ENCODE measurements at regions not wholly inside any gene's neighbourhood (a gene's known extent, or its start where the extent isn't known, plus 50 kb on each side); places are given as distances from the start of the nearest gene placed in this dataset.
"Not testable (repeated sequence)": the region's sequence is repeated elsewhere in the genome, so short reads cannot be mapped to it uniquely, and the experiment has no call there.

DNA sequence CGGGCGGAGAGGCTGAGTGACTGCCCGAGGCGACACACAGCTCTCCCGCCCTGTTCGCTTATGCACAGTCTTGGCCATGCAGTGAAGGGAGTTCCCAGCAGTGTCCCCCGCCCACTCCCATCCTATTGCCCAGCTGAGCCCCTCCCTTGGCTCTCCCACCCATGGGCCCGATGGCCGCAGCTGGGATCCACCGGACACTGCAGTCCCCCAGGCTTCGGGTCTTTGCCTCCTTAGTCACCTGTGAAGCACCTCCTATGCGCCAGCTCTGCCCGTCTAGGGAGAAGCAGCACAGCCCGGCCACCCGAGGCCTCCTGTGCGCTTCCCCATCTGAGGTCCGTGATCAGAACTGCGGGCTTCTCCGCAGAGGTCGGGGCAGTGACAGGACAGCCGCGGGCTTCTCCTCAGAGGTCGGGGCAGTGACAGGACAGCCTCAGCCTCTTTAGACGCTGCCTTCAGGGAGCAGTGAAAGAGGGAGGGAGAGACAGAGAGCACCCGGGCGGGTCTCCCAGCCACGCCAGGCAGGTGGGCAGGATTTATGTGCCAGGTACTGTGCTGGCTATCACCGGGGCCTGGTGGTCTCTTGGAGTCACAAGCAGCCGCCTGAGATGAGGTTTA, 143.1 kb downstream of the LAT start:
- not testable (repeated sequence) for DNase-seq

DNA sequence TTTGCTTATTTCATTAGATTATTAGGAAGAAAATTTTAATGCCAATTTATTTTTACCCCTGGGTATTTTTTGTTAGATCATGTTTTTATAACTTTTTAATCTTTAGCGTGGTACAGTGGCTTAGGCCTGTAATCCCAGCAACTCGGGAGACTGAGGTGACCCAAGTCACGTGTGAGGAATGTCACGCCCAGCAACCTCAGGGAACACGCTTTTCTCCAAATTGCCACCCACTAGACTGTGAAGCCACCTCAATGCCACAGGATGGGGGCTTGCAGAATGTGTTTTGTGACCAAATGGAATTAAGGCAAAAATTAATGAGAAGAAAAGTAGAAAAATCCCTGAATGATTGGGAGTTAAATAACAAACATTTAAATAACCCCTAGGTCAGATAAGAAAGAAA, 141.8 kb downstream of the LAT start:
- DNase-seq = no peak

DNA sequence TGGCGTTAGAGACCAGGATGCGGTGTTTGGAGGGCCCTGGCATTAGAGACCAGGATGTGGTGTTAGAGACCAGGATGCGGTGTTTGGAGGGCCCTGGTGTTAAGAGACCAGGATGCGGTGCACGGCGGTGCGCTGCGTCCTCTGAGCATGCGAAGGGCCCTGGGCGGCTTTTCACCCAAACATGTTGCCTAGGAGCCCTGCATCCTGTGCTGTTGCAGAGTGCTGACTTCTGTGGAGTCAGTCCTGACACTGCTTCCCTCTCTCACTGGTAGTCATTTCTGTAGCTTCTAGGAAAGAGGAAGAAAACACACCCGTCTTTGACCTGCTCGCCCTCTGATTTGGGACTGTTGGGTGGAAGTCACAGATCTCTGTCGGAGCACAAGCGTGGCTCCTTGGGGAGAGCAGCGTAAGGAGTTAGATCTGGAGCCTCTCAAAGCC, 141.2 kb downstream of the LAT start:
- no peak for DNase-seq

DNA sequence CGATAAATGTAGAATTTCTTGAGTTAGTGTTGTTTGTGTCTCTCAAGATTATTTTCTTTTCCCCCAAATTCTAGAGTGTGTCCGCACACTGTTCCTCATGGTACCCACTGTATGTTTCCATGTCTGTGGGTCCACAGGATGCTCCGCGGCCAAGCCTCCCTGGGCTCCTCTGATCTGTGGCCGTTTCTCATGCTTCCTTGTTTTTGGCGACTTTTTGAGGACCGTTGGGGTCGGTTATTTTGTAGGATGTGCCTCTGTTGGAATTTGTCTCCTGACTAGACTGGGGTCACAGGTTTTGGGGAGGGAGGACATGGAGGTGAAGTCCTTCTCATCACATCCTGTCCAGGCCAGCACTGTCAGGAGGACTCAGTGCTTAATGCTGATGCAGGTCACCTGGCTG, 140.0 kb downstream of the LAT start:
- DNase-seq = no peak

DNA sequence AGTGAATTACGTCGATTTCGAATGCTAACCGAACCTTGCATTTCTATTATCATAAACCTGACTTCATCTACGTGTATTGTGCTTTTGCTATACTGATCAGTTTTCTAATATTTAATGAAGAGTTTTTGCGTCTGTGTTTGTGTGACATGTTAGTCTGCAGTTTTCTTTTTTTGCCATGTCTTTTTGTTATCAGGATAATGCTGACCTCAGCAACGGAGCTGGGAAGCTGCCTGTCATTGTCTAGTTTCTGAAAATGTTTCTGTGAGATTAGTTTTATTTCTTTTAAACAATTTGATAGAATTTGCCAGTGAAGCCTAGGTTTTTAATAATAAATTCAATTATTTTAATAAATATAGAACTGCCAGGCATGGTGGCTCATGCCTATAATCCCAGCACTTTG, 139.3 kb downstream of the LAT start:
- DNase-seq = not testable (repeated sequence)

DNA sequence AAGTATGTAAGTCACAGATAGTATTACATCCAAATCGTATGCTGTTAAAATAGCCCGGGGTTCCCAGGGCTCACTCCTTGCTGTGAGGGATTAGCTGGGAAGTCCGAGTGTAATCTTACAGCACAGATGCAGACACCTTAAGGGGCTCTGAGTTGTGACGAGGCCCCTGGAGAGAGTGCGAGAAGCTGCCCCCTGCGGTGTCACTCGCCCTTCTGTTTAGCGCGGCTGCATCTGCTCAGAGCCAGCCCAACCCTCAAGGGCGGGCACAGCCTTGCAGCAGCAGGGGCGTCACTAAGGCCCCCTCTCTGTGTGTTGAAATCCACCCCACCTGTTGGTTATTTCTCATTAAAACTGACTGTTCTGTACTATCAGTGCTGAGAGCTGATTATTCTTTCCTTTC, 135.8 kb downstream of the LAT start:
- DNase-seq = not testable (repeated sequence)

DNA sequence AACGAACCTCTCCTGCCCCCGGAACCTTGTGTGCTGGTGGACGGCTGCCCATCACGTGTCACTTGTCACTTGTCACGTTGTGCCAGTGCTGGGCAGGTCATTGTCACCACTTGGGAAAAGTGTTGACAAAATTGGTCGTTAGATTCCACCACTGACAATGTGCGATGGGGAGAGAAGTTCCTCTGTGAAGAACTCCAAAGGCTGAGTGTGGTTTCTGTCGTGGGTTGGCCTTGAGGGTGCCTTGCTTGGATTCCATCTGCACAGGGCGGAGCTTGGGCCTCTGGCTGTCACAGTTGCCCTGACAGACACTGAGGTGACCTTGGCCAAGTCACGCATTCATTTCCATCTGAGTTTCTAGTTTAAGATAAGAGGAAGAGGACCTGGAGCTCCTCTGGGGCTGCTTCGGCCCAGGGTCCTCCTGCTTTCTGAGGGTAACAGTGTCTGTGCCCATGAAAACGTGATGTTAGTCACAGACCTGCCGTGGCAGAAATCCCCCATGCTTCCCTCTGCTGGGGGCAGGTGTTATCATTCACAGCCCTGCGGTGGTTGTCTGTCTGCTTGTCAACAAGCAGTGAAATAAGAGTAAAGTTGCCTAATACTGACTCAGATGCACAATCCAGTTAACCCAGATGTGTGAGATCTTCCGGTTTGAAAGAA, 133.6 kb downstream of the LAT start:
- DNase-seq = not testable (repeated sequence)

DNA sequence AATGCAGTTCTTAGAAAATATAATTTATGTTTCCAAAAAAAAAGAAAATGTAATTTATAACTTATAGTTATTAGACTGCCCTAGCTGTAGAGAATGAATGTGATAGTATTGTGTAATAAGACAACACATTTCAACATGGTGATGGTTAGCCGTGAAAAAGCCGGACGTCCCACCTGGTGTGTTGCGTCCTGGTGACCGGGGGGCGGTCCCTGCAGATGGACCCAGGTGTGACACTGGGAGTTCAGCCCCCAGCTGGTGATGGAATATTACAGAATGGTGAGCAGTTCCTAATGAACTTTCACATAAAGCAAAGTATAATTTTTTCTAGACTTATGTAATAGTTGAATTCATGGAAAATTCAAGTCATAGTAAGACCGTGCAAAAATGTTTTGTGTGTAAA, 132.8 kb downstream of the LAT start:
- DNase-seq = no peak

DNA sequence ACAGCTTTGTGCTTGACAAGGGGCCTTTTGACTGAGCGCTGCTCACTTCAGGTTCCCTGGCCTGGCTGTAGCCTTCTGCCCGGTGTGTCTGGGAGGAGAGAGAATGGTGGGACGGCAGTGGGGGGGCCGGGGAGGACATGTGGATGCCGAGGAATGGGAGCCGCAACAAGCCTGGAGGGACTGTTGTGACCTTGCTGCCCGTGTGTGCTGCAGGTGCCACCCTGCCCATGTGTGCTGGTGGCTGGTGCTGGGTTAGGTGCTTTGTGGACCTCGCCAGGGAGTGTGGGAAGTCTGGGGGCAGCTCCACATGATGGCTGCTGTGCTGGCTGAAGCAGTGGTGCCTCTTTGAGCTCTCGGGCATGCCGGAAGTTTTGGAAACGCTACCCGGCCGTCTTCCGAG, 132.1 kb downstream of the LAT start:
- DNase-seq = no peak

DNA sequence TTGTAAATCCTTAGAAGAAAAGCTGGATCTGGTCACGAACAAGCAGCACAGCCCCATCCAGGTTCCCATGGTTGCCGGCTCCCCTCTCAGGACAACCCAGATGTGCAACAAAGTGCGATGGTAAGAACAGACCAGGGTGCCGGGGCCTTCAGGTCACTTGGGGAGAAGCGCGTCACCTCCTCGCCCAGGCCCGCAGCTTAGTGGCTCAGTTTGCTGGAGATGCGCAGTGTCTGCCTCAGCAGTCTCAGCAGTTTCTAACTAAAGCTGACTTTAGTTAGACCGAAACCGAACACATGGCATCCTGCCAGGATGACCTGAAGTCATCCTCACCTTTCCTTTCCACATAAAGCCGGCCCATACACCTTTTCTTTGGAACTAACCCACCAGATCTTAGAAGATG, 131.4 kb downstream of the LAT start:
- DNase-seq = not testable (repeated sequence)

DNA sequence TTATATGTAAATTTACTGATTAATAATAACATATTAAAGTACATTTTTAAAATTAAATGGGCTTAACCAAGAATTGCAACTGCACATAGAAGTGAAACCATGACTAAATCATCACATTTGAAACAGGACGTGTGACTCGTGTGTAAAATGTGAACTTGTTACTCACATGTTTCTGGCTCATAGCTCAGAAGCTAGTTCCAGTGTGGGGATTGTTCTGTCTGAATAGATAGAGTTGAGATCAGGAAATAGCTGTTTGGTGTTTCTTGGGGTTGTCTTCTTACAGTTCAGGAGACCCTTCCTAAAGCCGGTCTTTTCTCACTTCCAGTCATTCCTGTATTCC, 130.9 kb downstream of the LAT start:
- DNase-seq = not testable (repeated sequence)

DNA sequence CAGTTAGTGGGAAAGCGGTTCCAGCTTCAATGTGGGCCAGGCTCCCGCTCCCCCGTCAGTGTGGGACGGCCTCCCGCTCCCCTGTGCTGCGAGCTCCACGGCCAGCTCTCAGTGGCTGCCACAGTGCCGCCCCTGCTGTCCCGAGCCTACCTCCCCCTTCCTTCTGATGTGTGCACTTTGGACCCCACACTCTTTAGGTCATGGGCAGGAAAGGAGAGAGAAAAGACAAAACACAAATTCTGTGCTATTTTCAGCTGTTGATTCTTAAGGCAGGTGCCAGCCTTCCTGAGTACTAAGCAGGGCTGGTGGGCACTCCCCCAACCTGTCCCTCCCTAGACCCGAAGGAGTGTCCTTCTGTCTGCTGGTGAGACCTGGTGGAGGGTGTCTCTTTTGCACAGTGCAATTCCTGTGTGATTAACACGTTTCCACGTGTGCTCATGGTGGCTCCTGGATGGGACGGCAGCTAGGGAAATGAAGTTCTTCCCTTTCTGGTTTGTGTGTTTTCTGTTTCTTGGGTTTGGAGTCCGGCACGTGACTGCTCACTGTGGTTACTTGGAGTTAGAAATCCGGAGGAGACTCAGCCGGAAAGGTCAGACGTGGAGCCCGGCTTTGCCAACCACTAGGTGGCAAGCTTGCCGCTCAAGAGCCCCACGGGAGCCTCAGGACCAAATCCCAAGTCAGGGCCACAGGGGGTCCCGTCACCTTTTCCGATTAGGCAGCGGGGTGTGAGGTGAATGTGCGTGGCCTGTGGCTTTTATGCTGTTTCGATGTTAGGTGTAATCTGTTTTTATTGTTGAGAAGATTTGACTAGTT, 130.3 kb downstream of the LAT start:
- not testable (repeated sequence) for DNase-seq

DNA sequence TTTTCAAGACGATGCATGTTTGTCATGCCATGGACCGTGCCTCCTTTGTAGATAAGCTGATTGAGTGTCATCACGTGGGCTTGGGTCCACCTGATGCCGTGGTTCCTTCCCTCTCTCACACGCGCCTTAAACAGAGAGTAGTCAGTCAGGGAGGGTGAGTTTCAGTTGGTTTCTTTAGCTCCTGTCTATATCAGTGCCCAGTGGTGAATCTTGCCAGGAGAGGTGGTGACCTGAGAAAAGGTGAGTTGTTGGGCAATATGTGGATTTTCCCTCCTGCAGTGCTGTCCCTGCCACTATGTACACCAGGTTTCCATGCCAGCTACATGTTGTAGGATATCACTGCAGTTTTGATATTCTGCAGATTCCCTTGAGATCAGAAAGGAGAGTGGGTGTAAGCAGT, 129.7 kb downstream of the LAT start:
- no peak for DNase-seq

DNA sequence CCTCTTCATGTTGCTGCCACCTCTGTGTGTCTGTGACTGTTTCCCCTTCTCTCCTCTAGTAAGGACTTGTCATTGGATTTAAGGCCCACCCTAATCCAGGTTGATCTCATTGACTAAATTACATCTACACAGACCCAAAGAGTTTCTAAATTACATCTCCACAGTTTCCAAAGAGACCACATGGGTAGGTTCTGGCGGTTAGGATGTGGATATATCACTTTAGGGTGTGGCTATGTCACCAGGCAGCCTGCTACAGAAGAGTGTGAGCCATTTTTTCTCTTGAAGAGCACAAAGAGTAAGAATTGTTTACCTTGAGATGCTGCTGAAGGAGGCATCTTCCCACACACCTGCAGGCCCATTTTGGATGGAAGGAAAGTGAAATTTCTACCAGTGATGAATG, 128.6 kb downstream of the LAT start:
- not testable (repeated sequence) for DNase-seq

DNA sequence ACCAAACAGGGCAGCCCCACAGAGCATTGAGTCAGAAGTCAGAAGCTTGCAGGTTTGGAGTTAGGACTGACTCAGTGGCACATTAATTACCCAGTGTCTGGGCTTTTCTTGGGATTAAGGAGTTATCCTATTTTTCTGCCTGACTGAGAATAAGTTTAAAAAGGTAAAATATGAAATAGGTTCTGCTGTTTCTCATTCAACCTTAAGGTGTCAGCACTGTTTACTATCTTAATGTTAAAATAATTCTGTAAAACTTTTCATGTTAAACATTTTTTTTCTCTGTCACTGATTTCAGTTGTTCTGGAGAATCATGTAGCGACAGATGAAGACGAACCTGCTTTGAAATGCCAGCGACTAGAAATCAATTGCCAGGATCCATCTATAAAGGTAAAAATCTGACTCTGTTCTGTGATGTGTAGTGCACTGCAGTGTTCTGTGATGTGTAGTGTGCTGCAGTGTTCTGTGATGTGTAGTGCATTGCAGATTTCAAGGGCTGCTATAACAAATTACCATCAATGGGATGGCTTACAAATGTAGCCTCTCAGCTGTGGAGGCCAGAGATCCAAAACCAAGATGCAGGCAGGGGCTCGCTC, 128.0 kb downstream of the LAT start:
- DNase-seq = no peak

DNA sequence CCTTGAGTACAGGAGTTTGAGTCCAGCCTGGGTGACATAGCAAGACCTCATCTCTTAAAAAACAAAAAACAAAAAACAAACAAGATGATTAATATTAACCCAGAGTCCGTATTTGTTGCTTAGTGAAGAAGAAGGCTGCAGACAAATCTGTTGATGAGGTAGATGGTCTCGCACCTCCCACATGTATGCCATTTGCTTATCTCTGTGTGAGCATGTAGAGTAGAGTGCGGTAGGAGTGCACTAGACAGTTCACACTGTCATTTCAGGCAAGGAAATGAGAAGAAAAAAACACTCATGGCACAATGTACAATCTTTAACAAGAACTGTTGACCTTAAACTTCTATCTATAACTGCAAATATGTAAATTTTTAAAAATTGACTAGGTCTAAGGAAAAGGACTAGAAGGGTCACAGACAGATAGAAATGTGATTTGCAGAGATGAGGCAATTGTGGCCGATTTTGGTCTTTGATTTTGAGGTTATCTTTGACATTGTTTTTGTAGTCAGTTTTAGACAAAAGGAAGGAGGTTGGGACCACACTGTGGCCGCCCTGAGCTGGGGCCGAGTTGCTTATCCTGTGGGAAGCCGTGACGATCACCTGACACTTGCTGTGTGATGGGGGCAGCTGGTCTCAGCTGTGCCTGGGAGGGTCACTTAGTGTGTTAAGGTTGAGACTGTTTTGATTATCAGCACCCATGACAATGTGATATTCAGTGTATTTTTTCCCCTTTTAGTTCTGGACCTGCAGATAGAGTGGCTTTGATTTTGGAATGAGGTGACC, 127.2 kb downstream of the LAT start:
- not testable (repeated sequence) for DNase-seq

DNA sequence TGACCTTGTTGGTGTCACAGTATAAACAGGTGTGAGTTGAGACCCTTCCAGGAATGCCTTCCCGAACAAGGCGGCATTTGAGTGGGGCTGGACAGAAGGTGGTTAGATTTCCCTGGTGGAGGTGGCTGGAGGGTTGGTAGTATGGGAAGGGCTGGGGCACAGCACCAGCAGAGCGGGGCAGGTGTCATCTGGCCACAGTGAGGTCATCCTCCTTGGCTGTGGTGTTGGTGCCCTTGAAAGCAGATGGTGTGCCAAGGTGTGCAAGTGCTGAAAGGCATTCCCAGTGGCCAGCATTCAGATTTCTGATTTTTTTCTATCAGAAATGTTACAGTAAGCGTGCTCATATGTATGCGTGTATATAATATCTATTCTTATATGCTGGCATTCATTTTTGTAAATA, 126.6 kb downstream of the LAT start:
- DNase-seq = no peak

DNA sequence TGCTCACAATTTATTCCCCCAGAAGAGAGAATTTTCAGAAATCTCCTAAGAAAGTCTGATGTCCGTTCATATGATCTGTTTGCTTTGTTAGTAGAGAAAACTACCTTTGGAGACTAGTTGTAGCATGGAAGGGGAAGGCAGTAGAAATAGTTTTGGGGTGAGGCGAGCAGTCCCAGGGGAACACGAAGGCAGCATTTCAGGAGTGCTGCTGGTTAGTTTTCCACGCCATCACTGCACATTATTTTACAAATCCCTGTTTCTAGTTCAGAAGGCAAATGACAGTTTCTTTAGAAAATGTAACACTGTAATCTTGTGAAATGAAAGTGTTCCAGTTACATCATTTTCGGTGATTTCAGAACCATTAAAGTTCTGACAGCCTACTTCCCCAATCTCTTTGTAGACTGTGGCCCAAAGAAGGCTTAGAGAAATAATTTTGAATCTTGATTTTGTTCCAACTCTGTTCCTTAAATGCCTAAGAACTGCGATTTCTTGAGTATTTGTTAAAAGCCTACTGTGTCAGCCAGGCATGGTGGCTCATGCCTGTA, 123.8 kb downstream of the LAT start:
- DNase-seq = not testable (repeated sequence)

DNA sequence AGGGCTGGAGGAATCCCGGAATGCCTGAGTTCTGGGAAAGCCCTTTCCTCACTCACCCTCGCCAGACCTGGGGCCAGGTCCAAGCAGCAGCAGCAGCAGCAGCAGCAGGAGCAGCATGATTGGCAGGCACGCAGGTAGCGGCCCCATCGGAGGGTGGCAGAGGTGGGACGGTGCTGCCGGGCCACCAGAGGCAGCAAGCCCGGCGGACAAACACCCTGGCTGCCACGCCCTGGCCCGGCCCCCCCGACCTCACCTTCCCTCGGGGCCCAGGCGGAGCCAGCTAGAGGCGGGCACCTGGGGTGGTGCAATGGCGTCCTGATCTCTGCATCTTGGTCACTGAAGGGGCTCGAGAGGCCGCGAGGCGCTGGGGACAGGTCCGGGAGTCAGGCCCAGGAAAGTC, 122.4 kb downstream of the LAT start:
- DNase-seq = no peak

DNA sequence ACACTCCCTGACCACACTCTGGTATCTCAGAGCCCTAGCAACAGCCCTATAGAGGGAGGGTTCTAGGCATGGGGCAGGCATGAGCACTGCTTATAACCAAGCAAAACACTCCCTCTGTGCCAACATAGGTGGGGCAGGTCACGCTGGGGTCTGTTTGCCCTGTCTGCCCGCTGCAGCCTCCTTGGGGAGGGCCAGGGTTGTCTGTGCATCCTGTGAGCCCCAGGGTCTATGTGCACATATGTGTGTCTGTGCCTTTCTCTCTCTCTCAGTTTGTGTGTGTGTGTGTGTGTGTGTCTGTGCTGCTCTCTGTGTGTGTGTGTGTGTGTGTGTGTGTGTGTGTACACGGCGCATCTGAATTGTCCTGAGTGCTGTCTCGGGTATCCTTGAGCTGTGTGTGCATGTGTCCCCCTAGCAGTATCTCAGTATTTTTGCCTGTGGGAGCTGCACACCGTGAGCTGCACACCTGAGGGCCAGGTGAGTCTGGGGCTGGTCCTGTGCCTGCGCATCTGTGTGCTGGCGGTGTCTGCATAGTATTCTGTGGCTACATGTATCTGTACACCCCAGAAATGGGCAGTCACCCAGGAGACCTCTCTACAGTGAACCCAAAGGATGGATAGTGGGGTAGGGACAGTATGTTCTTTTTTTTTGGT, 121.5 kb downstream of the LAT start:
- DNase-seq = not testable (repeated sequence)

DNA sequence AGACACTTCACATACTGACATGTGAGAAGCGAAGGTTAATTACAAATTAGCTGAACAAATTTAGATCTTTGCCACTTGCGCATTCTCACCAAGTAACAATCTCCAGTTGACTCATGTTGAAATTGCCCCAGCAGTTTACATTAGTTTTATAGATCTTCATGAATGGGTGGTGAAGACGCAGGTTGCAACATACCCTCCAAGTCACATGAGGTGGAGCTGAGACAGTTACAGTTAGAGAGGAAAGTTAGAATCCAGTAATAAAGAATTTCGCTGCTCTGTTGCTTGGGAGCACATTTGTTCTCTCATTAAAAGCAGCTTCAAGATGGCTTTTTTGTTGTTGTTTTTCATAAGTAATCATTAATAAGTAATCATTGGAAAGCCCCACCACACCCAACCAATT, 119.7 kb downstream of the LAT start:
- DNase-seq = not testable (repeated sequence)

DNA sequence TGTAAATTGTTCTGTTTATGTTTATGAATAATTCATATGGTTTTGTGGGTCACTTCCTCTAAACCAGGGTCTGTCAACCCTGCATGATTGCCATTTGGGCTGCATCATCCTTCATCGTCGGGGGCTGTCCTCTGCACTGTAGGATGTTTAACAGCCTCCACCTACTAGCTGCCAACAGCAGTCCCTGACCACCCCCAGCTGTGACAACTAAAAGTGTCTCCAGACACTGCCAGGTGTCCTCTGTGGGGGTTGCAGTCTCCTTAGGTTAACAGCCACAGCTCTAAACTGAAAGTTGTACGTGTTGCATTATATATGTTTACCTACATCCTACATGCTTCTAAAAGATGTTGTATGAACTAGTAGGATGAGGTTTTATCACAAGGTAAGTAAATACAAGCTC, 113.1 kb downstream of the LAT start:
- not testable (repeated sequence) for DNase-seq
